Ovary (tissue), 7 donors: ENCODE measurements at regions not wholly inside any gene's neighbourhood (a gene's known extent, or its start where the extent isn't known, plus 50 kb on each side); places are given as distances from the start of the nearest gene placed in this dataset.

Experiments used
- DNase-seq, 5 donors: peaks; one replicate each; pipeline ENCODE4 v3.0.0-alpha.2; 2019 to 2020
- H3K27ac ChIP-seq, 2 donors: fragments of 200-600 bp; one replicate each; pipeline versions ENCODE4 v1.5.1 to v1.8.0; 2019 to 2022
- H3K27me3 ChIP-seq: fragments of 200-600 bp; one replicate; pipeline ENCODE4 v1.8.0; 2022
- H3K36me3 ChIP-seq: fragments of 200-600 bp; sonication (generic); one replicate; pipeline ENCODE4 v1.5.1; 2019
- H3K4me1 ChIP-seq: one replicate; pipeline ENCODE4 v1.8.1; 2013; ENCODE audit warnings: mild to moderate bottlenecking, moderate library complexity; ENCODE audit not compliant: insufficient read depth
- H3K4me3 ChIP-seq: fragments of 200-600 bp; sonication (generic); one replicate; pipeline ENCODE4 v1.5.1; 2017
- H3K9me3 ChIP-seq, 2 donors: fragments of 200-600 bp in 1 of 2; sonication (generic) in 1 of 2; one replicate each; pipeline versions ENCODE4 v1.5.1 to v1.8.1; 2013 to 2019; ENCODE audit warnings: mild to moderate bottlenecking in 1 of 2, moderate library complexity in 1 of 2
- EP300 ChIP-seq: sonication (generic); formaldehyde crosslinking; IDR thresholded peaks from one replicate; pipeline ENCODE4 v1.6.1; 2017; ENCODE audit warnings: antibody characterized with exemption
- POLR2A ChIP-seq: fragments of 450-650 bp; IDR thresholded peaks from one replicate; pipeline ENCODE4 v1.6.1; 2017; ENCODE audit warnings: antibody characterized with exemption, mild to moderate bottlenecking, moderate library complexity
- WGBS, 3 donors: extraction: QIAGEN DNeasy Blood & Tissue Kit in 1 of 3; methylation state at CpG; one replicate each; pipeline versions ENCODE4 v1.1.5 to v1.1.7; 2013 to 2017; 5-methylcytosine and 5-hydroxymethylcytosine counted together
- intact Hi-C, 4 donors: fragments of 100-400 bp; cut with DNase I; formaldehyde crosslinking; loops; one replicate each; pipeline versions ENCODE4 v1.11.0 to v1.15.1; 2022 to 2023
- TF ChIP-seq, protein P1 (sequence below), 3 donors: fragments of 450-650 bp in 2 of 3; fragments of 200-600 bp in 1 of 3; IDR thresholded peaks; one replicate each; pipeline versions ENCODE4 v1.5.1 to v1.8.0; 2016 to 2022; ENCODE audit warnings: antibody characterized with exemption in 3 of 3, mild to moderate bottlenecking in 1 of 3
- donor health status: DM: no; HTN: no; CAD: no; lungs with moderate emphysema.
- donor health status: DM: no; HTN: no; CAD: no.
- donor health status: Bipolar disorder and iron deficiency.
- donor health status: DM: no; HTN: no; CAD: no.
- donor health status: DM: yes; HTN: yes; CAD: no.

DNA sequence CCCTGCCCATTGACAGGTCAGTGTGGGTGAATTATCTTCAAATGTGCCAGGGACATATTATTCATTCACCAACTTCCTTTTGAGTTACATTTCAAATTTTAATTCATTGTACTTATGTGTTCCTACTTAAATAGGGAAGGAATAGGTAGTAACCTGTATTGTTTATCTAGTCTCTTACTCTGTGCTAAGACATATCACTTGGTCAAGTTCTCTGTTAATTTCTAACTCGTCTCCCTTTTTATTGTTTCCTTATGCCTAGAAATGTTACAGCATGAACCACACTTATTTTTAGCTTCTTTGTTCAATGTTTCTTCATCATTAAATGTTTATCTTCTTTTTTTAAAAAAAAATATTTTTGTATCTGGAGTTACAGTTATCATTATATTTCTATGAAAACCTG is 151.9 kb downstream of the HAUS1 start:
- no peak for DNase-seq
- Histone ChIP-seq H3K27ac (no peak overlapping the region), H3K27me3 (no peaks in the 10 kb centered on the region), H3K4me3 (no peak overlapping the region), H3K9me3 (no peaks in the 10 kb centered on the region), H3K36me3 (no peaks in the 10 kb centered on the region), H3K4me1 (peaks cover 4% of the 10 kb centered on the region)
- intact Hi-C loops: no loop called here
- TF ChIP-seq POLR2A (no peak), EP300 (no peak)
- TF ChIP-seq, protein P1, sequence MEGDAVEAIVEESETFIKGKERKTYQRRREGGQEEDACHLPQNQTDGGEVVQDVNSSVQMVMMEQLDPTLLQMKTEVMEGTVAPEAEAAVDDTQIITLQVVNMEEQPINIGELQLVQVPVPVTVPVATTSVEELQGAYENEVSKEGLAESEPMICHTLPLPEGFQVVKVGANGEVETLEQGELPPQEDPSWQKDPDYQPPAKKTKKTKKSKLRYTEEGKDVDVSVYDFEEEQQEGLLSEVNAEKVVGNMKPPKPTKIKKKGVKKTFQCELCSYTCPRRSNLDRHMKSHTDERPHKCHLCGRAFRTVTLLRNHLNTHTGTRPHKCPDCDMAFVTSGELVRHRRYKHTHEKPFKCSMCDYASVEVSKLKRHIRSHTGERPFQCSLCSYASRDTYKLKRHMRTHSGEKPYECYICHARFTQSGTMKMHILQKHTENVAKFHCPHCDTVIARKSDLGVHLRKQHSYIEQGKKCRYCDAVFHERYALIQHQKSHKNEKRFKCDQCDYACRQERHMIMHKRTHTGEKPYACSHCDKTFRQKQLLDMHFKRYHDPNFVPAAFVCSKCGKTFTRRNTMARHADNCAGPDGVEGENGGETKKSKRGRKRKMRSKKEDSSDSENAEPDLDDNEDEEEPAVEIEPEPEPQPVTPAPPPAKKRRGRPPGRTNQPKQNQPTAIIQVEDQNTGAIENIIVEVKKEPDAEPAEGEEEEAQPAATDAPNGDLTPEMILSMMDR (IDR thresholded peaks at IDR 0.05): no peak
- 63 to 70% (median 68%) methylated on average over 1 of the region's 1 CpG for WGBS, 3 donors

DNA sequence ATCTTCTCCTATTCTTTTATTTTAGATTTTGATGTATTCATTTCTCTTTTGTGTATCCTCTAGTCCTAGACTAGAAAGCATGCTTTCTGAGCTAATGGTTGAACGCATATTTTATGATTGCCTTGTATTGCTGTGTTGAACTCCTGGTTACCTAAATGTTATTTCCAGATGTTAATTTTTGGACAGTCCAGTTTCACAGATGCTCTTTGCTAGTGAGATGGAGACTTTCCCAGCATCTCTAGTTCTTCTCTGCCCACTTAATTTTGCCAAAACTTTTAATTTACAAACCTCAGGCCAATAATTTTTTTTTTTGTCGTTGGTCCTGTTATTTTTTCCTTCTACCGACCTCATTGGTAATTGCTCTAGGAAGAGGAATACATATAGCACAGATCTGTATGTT is 153.2 kb downstream of the HAUS1 start:
- H3K4me3 ChIP-seq: no peak overlapping the region
- H3K9me3 ChIP-seq: no peaks in the 10 kb centered on the region
- H3K4me1 ChIP-seq: peaks cover 5% of the 10 kb centered on the region
- no peaks in the 10 kb centered on the region for H3K36me3 ChIP-seq
- WGBS, 3 donors: 60 to 73% (median 71%) methylated on average over 3 of the region's 3 CpGs
- intact Hi-C loops: no loop called here
- TF ChIP-seq POLR2A: no peak
- TF ChIP-seq, protein P1 (IDR thresholded peaks at IDR 0.05): no peak
- no peak for TF ChIP-seq EP300
- H3K27ac ChIP-seq: no peak overlapping the region
- no peaks in the 10 kb centered on the region for H3K27me3 ChIP-seq
- no peak for DNase-seq

DNA sequence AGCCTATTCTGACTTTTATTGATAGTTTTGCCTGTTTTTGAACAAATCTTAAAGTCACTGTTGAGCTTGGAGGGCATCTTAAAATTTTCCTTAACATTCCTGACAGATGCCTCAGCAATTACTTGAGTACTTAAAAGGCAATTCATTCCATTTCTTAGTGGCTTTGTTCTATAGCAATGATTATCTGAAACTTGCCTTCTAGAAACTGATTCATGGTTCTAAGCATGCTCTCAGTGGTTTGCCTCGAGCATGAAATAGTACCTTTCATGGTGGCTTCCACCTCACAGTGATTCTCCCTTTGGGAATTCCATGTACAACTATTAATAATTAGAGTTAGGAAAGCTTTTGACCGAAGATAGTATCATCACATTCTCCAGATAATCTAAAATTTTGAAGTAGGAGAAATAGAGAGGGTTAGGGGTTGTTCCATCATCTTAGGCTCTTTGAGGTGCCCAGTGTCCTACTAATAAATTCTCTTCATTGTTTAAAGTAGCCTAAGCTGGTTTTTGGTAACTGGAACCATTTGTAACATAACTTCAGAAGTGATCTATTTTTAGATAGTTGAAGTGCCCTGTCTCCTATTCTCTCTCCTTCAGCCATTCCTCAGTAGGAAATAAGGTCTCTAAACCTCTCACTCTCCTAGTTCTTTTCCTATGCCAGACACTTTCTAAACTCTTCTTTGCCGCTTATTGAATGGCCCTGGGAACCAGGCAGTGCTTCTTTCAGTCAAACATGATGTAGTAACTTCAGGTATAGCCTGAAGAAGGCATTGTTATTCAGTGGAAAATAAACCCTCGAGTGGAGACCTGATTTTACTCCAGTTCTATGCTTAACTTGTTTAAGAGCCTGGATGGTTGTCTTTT is 156.1 kb downstream of the HAUS1 start:
- no peak overlapping the region for H3K27ac ChIP-seq
- intact Hi-C loops: no loop called here
- 90 to 92% (median 91%) methylated on average over 4 of the region's 4 CpGs for WGBS, 3 donors

DNA sequence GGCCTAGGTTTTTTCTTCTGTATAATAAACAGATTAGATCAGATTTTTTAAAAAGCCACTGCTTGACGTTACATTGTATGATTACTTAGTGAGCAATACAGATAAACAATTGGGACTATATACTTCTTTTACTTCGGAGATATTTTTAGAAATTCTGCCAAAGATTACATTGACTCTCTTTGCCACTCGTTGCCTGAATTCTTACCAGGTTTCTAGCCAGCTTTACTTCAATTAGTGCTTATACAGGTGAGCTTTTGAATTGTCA is 156.6 kb downstream of the HAUS1 start:
- WGBS, 3 donors: 88 to 91% (median 90%) methylated on average over 3 of the region's 3 CpGs
- intact Hi-C loops: no loop called here
- Histone ChIP-seq H3K36me3 (no peaks in the 10 kb centered on the region), H3K4me3 (no peak overlapping the region), H3K4me1 (peaks cover 3% of the 10 kb centered on the region), H3K27ac (no peak overlapping the region), H3K27me3 (no peaks in the 10 kb centered on the region), H3K9me3 (no peaks in the 10 kb centered on the region)
- TF ChIP-seq EP300: no peak
- DNase-seq: no peak

More for the DNA sequence above, 156.1 kb downstream of the HAUS1 start:
- H3K9me3 ChIP-seq: no peaks in the 10 kb centered on the region
- no peaks in the 10 kb centered on the region for H3K27me3 ChIP-seq
- TF ChIP-seq, protein P1 (IDR thresholded peaks at IDR 0.05): no peak
- TF ChIP-seq EP300: no peak
- no peak for TF ChIP-seq POLR2A
- no peaks in the 10 kb centered on the region for H3K36me3 ChIP-seq
- no peak for DNase-seq
- peaks cover 3% of the 10 kb centered on the region for H3K4me1 ChIP-seq
- no peak overlapping the region for H3K4me3 ChIP-seq

DNA sequence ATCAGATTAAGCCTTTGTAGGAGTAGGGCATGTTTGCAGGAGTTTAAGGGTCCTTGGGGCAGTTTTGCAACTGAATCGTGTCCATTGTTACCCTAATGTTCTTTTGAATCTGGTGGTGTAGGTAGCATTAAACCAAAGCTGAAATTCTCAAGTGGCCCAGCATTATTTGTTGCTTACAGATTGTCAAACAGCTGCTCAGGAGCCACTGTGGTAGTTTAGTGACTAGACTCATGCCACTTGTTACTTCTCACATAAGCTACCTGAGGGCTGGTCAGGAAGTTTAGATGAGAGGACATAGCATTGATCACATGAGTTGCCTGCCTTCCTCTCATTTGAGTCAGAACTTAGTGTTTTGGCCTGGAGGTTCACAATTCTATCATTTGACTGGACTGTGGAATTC is 157.6 kb downstream of the HAUS1 start:
- DNase-seq: no peak
- Histone ChIP-seq H3K9me3 (no peaks in the 10 kb centered on the region), H3K27ac (no peak overlapping the region), H3K4me3 (no peak overlapping the region), H3K36me3 (no peaks in the 10 kb centered on the region), H3K27me3 (no peaks in the 10 kb centered on the region), H3K4me1 (peaks cover 3% of the 10 kb centered on the region)
- 78 to 96% (median 89%) methylated on average over 1 of the region's 1 CpG for WGBS, 3 donors
- intact Hi-C loops: no loop called here
- TF ChIP-seq POLR2A: no peak
- TF ChIP-seq EP300: no peak
- TF ChIP-seq, protein P1 (IDR thresholded peaks at IDR 0.05): no peak
